A673 (cell line): ENCODE measurements at regions not wholly inside any gene's neighbourhood (a gene's known extent, or its start where the extent isn't known, plus 50 kb on each side); places are given as distances from the start of the nearest gene placed in this dataset.

Experiments
- BruUV-seq: library from RNA; stranded (reverse); fragments of 400-500 nt; replicated peaks from 2 replicates; lab custom pipeline; 2021; lab: Mats Ljungman, UMichigan
- CTCF ChIA-PET: fragments of 300-600 bp; sonication (Branson Sonifier 250); formaldehyde crosslinking; loops from one replicate; lab custom pipeline; 2022; ENCODE audit warnings: antibody characterized with exemption; lab: Charles Lee
- POLR2A ChIA-PET: fragments of 300-600 bp; sonication (Branson Sonifier 250); formaldehyde crosslinking; loops from one replicate; lab custom pipeline; 2022; ENCODE audit warnings: antibody characterized with exemption; ENCODE audit not compliant: low non-redundant PET; lab: Charles Lee
- DNase-seq: peaks from one replicate; pipeline ENCODE4 v3.0.0-alpha.2; 2015; ENCODE audit warnings: low spot score
- H3K27ac ChIP-seq: fragments of 200-600 bp; sonication (generic); 2 replicates; pipeline ENCODE4 v1.5.1; 2016; ENCODE audit warnings: mixed run types, low read depth, mild to moderate bottlenecking, mixed read lengths, antibody characterized with exemption, low read length; ENCODE audit not compliant: poor library complexity, severe bottlenecking
- H3K27me3 ChIP-seq: fragments of 200-600 bp; sonication (generic); replicated peaks from 2 replicates; pipeline ENCODE4 v1.6.1; 2017; ENCODE audit warnings: mixed run types, low read depth, mild to moderate bottlenecking, mixed read lengths, antibody characterized with exemption, low read length; ENCODE audit not compliant: insufficient read depth, poor library complexity
- H3K36me3 ChIP-seq: fragments of 200-600 bp; sonication (generic); 2 replicates; pipeline ENCODE4 v1.6.1; 2016; ENCODE audit warnings: mixed run types, mild to moderate bottlenecking, mixed read lengths, antibody characterized with exemption, low read length; ENCODE audit not compliant: insufficient read depth, poor library complexity, severe bottlenecking
- H3K4me1 ChIP-seq: fragments of 200-600 bp; sonication (generic); 2 replicates; pipeline ENCODE4 v1.6.1; 2017; ENCODE audit warnings: mixed run types, mild to moderate bottlenecking, mixed read lengths, antibody characterized with exemption, low read length; ENCODE audit not compliant: insufficient read depth, poor library complexity, severe bottlenecking
- H3K4me3 ChIP-seq: fragments of 200-600 bp; sonication (generic); 2 replicates; pipeline ENCODE4 v1.5.1; 2016; ENCODE audit warnings: low read depth, mixed run types, mild to moderate bottlenecking, mixed read lengths, low read length; ENCODE audit not compliant: poor library complexity, severe bottlenecking
- H3K9me3 ChIP-seq: fragments of 200-600 bp; sonication (generic); 2 replicates; pipeline ENCODE4 v1.6.1; 2016; ENCODE audit warnings: mixed run types, low read depth, mild to moderate bottlenecking, mixed read lengths, antibody characterized with exemption, low read length; ENCODE audit not compliant: poor library complexity, severe bottlenecking
- EZH2 ChIP-seq: fragments of 200-600 bp; sonication (generic); IDR thresholded peaks from 2 replicates; pipeline ENCODE4 v1.6.1; 2017; ENCODE audit warnings: borderline replicate concordance, low read depth, mild to moderate bottlenecking, mixed read lengths, antibody characterized with exemption, low read length; ENCODE audit not compliant: poor library complexity, severe bottlenecking
- intact Hi-C: fragments of 100-400 bp; cut with micrococcal nuclease; formaldehyde crosslinking; loops from one replicate; pipeline ENCODE4 v1.10.0; 2022; ENCODE audit not compliant: unreplicated experiment
- TF ChIP-seq, protein P1 (sequence below): fragments of 300-800, 200-600 bp; sonication (generic); conservative IDR thresholded peaks from 2 replicates; pipeline ENCODE4 v1.5.1; 2017; ENCODE audit warnings: low read depth, mild to moderate bottlenecking, antibody characterized with exemption, low read length, moderate library complexity, mixed read lengths

- BruUV-seq = no TSS peak
- TF ChIP-seq EZH2 = no peak
- TF ChIP-seq, protein P1, sequence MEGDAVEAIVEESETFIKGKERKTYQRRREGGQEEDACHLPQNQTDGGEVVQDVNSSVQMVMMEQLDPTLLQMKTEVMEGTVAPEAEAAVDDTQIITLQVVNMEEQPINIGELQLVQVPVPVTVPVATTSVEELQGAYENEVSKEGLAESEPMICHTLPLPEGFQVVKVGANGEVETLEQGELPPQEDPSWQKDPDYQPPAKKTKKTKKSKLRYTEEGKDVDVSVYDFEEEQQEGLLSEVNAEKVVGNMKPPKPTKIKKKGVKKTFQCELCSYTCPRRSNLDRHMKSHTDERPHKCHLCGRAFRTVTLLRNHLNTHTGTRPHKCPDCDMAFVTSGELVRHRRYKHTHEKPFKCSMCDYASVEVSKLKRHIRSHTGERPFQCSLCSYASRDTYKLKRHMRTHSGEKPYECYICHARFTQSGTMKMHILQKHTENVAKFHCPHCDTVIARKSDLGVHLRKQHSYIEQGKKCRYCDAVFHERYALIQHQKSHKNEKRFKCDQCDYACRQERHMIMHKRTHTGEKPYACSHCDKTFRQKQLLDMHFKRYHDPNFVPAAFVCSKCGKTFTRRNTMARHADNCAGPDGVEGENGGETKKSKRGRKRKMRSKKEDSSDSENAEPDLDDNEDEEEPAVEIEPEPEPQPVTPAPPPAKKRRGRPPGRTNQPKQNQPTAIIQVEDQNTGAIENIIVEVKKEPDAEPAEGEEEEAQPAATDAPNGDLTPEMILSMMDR = no peak
- ChIA-PET POLR2A (no interaction called here), CTCF (no interaction called here)
- Histone ChIP-seq H3K27ac (peak overlapping the region; percentile 38), H3K9me3 (no peaks in the 10 kb centered on the region), H3K36me3 (no peaks in the 10 kb centered on the region), H3K27me3 (no peaks in the 10 kb centered on the region), H3K4me1 (peaks cover 65% of the 10 kb centered on the region), H3K4me3 (no peak overlapping the region)
- intact Hi-C loops = loop anchor here (10.0 kb wide), 1 partner anchor 278 kb away; the partner anchor contains the start of gene TSHZ3
- peak; percentile 86 for DNase-seq
Observed at GRCh38 chr19:31066385-31066784, 282.9 kb downstream of the TSHZ3 start.

- ChIA-PET POLR2A (no interaction called here), CTCF (no interaction called here)
- H3K27ac ChIP-seq = no peak overlapping the region
- no TSS peak for BruUV-seq
- intact Hi-C loops = loop anchor here (10.0 kb wide), 1 partner anchor 280 kb away; the partner anchor contains the start of gene TSHZ3
- H3K27me3 ChIP-seq = no peaks in the 10 kb centered on the region
- TF ChIP-seq, protein P1 = no peak
- TF ChIP-seq EZH2 = no peak
- no peak overlapping the region for H3K4me3 ChIP-seq
- no peak for DNase-seq
- peaks cover 6% of the 10 kb centered on the region for H3K9me3 ChIP-seq
- peaks cover 47% of the 10 kb centered on the region for H3K4me1 ChIP-seq
- H3K36me3 ChIP-seq = no peaks in the 10 kb centered on the region
Observed at GRCh38 chr19:31064491-31064890, 284.7 kb downstream of the TSHZ3 start.

- intact Hi-C loops = loop anchor here (10.0 kb wide), 2 partner anchors 486 to 1166 kb away; no protein-coding TSS in a partner anchor
- H3K4me3 ChIP-seq = no peak overlapping the region
- CTCF ChIA-PET = no interaction called here
- POLR2A ChIA-PET = no interaction called here
- BruUV-seq = no TSS peak
- peaks cover 6% of the 10 kb centered on the region for H3K9me3 ChIP-seq
- H3K4me1 ChIP-seq = no peaks in the 10 kb centered on the region
- no peaks in the 10 kb centered on the region for H3K27me3 ChIP-seq
- H3K36me3 ChIP-seq = no peaks in the 10 kb centered on the region
- no peak for DNase-seq
- TF ChIP-seq EZH2 = no peak
- TF ChIP-seq, protein P1 = no peak
- H3K27ac ChIP-seq = no peak overlapping the region
Observed at GRCh38 chr19:31058676-31059340, 290.4 kb downstream of the TSHZ3 start.
